ENCODE measurements at regions not wholly inside any gene's neighbourhood (a gene's known extent, or its start where the extent isn't known, plus 50 kb on each side); places are given as distances from the start of the nearest gene placed in this dataset.

DNA sequence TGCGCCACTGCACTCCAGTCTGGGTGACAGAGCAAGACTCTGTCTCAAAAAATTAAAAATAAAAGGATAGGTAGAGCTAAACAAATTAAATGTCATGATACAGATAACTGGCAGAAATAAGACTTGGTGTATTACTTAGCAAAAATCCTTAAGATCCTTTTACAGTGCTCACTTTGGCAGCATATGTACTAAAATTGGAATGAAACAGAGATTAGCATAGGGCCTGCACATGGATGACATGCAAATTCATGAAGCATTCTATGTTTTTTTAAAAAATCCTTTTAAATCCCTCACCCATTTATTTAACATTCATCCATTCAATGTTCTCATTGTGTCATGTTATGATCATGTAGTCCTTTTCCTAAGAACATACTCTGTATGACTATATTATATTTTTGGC, 528.8 kb downstream of the CD83 start:
- DNase-seq, result no peak

DNA sequence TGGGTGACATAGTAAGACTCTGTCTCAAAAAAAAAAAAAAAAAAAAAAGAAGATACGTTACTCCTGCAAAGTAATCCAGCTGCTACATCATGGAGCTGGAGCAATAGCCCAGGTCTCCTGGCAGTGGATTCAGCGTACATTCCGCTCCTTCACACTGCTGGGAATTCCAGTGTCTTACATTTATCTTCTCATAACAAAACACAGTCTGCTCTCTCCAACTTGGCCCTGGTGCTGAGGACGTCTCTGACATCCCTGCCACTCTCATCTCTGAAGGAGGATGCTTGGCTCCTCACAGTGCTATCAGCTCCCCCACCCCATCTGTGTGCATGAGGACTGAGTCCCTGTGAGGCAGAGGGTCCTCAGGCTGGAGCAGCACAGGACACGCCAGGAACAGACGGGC, 529.8 kb downstream of the CD83 start:
- DNase-seq, result no peak

DNA sequence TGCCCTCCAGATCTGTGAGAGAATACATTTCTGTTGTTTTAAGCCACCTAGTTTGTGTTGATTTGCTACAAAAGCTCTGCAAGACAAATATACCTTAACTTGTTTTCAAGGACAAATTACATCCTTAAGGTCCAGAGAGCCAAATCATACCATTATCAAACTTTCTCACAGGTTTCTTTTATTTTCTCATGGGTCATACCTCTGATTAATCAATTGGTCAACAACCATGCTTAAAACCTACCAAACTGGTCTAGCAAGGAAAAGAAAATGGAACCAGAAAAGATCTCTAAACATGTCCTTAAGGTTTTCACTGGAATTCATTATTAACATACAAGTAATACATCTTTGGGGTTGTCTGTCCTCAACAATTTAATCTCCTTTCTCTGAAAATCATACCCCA, 535.0 kb downstream of the CD83 start:
- DNase-seq, result no peak

DNA sequence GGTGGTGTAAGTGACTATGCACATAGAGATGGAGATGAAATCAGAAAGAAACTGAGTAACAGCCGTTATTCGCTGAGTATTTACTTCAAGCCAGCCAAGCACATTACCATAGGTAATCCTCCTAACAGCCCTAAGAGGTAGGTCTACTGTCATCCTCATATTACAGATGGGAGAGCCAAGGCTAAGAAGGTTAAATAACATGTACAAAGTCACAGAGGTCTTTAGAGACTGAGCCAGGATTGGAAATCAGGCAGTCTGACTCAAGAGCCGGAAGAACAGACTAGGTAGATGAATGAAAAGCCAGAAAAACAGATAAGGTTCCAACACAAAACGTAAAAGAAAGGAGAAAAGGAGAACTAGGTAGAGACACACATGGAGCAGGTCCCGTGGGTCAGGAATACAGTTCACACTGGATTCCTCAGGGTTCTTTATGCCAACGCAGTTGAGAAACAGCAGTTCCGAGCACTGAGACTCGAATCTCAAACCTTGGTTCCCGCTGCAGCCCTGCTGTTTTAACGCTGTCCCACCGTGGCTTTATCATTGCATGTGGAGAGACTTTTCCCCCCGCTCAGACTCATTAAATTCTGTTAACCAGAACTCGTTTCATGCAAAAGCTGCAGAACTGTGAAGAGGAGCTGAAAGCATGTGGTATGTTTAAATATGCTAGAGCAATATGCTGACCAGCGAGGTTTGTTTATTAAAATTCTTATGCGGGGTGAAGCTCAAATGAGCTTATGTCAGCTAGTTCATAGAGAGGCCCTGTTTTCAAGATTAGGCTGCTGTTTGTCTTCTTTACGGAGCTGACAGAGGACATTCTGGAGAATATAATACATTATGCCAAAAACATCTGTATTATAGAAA, 537.9 kb downstream of the CD83 start:
- DNase-seq, result no peak

DNA sequence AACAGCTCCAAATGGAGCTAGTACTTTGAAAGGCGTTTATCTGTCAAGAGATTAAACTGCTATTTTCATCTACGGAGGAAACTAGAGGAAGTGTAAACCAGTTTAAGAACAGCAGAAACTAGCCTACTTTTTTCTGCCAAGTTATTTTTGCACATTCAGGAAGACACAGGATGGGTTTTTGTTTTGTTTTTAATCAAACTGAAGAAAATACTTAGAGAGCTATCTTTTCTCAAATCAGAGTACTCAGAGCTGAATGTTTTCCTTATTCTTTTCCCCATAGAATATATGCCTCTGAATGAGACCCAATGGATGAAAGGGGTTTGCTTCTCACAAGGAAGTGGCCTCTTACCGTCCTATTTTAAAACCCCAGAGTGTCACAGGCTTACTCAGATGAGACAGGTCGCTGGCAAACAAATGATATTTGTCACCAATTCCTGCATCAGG, 538.5 kb downstream of the CD83 start:
- no peak for DNase-seq

DNA sequence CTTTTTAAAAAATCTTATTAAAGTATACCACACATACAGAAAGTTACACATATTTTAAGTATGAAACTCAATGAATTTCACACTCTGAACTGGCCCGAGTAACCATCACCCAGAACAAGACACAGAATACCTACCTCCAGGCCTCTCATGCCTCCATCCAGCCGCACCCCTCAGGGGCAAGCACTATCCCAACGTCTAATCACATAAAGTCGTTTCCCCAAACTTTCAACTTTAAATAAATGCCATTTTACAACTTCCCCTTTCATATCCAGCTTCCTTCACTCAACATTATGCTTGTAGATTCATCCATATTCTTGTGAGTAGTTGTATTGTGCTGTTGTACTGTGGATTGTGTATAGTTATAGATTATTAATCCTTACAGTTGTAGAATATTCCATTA, 539.1 kb downstream of the CD83 start:
- DNase-seq, result peak; percentile 57

DNA sequence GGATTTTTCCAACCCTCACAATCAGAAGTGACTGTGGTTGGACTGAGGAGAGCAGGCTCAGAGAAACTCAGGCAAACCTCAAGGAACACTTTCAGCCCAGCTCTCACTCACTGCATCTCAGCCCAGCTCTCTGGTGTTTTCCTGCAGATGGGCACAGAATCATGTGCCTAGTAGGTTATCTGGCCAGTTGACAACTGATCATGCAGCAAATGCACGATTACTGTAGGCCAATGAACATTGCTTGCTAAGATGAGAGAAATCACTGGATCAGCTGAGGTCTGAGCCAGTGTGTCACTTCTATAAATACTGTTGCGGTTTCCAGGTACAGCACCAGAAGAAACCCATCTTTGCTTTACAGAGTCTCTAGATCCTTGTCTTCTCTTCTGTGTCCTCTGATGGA, 540.5 kb downstream of the CD83 start:
- no peak for DNase-seq

DNA sequence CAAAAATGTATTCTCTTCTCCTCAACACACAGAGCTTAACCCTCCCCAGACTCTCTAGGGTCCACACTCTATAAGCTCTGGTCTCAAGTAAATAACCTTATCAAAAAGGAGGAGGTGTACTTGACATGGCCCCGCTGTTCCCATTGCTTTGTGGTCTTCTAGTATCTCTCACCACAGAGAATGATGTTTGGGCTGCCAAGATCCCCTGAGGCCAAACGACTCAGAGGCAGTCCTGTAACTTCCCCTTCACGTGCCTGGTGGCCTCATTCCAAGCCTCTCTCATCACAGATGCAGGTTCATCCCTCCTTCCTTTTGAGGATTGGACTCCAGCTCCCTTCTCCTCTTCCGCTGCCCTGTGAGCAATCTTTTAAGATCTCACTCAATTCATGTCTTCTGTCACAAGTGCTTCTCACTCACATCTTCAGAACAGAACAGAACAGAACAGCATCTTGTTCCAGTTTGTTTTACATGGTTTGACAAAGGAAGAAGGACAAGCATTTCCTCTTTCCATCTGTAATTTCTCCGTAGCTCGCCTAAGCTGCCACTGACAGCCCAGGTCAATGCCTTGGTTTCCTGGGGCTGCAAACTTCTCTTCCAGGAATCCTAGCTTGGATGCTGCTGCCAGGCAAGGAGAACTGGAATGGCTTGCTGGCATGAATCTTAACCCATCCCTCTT, 541.5 kb downstream of the CD83 start:
- DNase-seq, result peak; percentile 51

DNA sequence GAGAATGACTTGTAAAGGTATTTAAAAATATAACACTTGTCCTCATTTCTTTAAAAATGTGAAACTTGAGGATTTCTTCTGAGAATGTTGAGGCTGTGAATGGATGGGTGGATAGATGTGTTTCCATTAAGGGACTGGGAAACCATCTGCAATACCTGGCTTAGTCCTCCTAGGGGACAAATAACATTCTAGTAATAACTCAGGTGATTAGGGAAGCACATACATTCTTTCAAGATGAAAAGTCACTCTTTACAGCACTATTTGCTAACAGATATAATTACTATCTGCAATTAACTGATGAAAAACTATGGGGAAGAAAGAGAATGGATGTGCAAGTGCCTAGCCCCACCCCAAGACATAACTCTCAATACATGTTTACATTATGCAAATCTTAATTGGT, 542.3 kb downstream of the CD83 start:
- no peak for DNase-seq

DNA sequence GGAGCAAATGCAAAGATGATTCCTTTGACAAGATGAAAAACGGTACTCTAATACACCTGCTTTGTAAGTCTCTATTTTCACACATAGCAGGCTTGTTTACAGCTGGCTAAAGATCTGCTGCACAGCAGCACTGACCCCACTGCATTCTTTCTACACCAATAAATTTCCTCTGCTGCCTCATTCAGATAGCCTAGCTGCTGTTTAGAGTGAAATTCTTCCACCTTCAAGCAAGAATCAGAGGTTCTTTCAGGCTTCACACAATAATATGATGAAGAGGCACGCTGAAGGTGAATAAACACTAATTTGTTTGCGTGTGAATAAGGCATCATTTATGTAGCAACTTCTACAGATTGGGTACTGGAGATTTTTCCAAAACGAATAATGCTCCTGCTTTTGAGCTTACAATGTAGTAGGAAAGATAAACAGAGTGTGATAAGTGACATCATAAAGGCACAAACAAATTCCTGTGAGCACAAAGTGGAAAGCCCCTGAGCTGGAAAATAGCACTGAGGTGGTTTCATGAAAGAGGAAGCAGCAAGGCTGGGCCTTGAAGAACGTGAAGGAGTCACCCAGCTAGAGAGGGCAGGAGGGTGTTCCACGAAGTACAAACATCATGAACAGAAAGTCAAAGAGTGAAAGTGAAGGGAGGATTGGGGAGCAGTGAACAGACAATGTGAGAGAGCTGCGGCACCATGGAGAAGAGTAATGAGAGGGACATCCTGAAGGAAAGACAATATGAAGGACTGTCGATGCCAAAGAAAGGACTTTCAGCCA, 543.4 kb downstream of the CD83 start:
- peak; percentile 36 for DNase-seq

DNA sequence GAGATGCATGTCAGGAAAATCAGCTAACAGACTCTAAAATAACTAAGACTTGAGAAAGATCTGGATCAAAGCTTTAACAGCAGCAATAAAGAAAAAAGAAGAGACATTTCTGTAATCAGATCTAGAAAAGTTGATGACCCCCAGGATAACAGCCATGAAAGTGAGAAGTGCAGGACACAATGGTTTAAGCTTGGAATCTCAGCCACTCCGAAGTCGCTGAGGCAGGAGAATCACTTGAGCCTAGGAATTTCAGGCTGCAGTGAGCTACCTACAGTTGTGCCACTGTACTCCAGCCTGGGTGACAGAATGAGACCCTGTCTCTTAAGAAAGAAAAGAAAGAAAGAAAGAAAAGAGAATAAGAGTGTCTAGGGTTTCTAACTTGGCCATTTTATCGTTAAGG, 544.1 kb downstream of the CD83 start:
- DNase-seq, result no peak

DNA sequence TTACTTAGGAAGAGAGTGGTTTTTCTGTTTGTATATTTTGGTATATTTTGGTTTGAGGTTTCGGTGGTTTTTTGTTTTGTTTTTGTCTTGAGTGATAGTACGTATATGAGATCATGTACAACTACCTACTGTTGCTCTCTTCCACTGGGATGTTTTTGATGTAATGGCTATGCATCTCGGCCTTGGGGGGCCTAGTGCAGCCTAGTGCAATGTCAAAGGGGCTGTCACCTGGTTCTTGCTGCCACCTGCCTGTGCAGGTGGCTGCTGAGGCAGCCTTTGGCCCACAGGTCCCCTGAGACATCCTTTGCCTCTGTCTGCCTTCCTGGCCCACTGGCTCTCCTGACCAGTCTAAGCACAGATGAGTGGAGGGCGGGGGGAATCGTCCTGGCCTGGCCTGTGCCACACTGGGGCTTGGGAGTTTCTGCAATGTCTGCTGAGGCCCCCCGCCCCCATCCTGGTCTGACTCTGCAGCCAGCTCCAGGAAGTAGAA, 546.6 kb downstream of the CD83 start:
- DNase-seq, result no peak

DNA sequence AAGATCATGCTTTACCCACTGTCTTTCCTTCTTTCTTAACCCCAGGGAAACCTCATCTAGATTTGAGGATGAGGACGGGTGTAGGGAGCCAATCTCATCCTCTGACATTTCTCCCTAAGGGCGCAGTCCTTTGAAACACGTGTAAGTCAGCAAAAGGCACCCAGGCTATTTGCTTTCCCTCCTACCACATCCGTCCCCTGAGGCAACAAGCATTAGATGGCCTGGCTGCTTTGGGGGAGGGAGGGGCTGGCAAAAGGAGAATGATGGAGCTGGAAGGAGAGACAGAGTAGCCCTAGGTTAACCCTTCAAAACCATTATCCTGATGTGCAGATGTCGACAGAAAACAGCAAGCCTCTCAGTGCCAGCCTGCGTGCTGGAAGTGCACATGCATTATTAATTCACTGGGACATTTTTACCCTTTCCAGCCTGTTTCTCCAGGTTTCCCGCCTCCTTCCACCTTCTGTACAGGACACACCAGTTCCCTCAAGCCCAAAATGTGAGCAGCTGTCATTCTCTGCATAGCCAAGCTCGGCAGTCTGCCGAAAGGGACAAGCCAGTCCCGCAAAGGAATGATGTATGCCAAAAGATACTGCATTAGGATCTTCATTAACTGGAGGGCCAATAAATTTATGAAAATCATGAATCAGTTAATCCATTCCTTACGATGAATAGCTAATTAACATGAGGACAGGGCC, 547.2 kb downstream of the CD83 start:
- DNase-seq, result no peak

DNA sequence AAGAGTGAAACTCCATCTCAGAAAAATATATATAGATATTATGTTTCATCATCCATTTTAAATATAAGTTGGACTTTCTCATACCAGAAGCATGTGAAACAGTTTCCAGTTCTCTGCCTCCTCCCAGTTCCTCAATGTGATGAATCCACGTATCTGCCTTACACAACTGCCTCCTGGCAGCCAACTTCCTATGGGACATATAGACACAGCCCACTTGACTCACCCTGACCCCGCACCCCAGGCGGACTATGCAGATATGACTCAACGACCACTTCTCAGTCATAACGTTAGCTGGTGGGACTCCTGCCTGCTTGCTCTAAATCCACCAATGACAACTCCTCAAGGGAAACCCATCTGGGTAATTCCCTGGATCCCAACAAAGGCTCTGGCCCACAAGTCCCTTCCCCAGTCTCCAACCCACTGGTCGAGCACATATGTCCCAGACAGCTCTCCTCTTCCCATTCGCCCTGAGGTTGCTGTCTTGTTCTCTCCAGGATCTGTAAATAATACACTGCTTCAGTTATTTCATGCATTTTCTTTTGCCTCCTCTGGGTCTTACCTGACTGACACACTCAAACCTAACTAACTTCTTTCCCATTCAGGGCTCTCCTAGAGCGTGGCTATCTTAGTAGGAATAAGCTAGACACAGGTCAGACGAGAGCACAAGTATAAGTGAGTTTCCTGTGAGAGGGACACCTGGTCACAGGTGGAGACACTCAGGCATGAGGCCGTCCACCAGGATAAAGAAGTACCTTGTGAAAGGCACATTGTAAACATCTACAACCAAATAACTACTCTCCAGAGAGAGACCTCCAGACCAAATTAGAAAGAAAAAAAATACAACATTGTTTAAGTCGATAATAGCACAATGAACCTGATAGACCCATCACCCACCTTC, 548.5 kb downstream of the CD83 start:
- DNase-seq, result no peak

DNA sequence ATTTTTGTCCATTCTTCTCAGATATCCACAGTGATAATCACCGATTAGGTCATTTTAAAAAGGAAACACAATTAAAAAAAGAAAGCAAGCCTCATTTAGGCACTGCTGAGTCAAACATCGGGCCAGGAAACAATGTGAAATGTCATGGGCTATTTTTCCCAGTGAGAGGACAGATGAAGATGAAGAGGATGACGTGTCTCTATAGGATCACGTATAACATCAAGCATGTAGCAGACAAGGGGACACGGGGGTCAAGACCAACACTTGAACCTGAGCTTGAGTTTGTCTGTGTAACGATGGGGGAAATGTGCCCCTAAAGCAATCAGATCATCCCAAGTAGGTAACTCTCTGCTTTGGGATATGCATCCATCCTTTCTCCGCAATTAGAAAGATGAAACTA, 553.2 kb downstream of the CD83 start:
- no peak for DNase-seq

DNA sequence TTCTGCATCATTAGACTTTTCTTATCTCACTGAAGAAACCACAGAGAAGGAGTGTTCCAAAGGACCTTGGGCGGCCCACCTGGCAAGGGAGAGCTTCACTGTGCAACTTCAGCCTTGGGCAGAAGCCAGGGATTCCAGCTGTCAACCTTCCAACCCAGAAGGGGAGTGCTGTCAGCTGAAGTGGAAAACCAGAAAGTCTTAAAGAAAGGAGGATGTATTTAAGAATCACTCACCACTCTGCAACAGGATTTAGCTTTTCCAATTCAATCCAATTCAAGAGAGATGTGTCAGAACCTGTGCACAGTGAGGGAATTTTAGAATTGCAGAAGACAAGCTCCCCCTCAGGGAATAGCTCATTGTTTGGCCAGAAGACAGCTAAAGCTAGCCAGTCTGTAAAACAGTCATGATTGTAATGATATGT, 553.7 kb downstream of the CD83 start:
- no peak for DNase-seq

DNA sequence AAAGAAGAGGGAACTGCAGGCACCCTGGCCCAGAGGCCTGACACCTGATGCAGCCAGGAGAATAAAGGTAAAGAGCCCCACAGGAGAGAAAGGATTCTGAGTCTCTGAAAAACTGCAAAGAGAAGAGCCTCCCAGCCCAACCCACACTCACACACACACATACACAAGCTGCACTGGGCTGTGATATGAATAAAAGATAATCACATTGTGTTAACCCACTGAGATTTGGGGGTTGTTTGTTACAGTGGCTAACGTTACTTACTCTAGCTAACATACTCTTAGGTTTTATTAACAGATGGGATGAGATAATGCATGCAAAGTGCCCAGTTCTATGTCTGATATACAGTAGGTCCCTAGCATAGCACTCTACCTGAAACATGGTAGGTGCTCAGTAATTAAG, 554.4 kb downstream of the CD83 start:
- DNase-seq, result no peak

DNA sequence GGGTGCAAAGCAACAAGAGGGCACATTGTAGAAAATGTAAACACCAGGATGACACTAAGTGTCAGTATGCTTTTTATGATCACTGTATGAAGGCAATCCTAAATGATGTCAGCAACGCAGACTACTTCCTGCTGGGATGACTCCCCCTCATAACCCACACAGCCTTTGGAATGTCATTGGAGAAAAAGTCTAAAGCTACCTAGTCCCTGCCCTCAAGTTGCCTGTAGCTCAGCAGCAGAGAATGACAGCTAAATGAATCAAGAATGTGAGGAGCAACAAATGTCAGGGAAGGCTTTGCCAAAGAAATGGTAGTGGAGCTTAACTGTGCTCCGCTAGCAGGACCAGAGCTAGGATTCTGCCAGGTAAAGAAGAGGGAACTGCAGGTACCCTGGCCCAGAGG, 555.6 kb downstream of the CD83 start:
- DNase-seq, result no peak

DNA sequence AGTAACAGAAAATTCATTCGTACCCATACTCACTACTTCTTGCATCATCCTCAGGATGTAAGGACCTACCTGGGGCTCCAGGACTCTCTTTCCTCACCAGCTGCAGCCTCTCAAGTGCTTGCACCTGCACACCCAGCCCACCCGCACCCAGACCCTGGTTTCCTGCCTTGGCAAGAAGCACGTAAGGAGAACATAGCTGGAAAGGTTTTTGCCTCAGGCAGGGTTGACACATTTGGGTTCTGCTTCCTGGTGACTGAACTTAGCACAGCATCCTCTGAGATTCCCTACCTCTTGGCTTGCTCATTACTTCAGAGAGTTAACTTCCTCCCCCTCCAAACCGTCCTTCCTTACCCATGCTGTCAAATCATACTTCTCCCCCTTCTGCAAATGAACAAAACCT, 556.9 kb downstream of the CD83 start:
- DNase-seq, result no peak

DNA sequence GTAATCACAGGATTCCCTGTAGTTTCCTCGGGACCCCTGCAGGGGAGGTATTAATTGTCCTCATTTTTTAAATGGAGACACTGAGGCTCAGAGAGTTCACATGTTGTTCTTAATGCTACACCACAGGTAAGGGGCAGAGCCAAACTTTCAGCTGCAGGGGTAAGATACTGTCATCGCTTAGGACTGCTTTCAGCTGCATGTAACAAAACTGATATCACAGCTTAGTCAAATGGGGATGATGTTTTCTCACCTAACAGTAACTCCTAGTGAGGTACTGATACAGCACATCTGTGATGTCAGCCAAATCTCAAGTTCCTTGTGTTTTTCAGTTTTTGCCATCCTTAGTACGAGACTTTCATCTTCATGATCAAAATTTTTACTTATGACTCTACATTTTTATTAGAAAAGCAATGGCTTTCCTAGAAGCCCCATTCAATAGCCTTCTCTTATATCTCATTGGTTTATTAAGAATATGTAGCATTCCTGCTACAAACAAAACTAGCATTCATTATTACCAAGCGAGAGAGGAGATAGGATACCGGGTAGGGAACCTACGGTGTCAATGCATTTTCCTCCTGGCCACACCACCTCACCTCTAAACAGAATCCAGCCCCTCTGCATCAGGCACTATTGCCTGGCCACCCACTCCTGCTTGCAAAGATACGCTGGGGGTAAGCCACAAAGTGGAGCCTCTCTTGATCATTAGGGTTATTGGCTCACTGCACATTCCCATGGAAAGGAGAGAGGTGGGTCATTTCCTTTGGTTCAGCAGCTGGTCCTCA, 557.5 kb downstream of the CD83 start:
- DNase-seq, result no peak

DNA sequence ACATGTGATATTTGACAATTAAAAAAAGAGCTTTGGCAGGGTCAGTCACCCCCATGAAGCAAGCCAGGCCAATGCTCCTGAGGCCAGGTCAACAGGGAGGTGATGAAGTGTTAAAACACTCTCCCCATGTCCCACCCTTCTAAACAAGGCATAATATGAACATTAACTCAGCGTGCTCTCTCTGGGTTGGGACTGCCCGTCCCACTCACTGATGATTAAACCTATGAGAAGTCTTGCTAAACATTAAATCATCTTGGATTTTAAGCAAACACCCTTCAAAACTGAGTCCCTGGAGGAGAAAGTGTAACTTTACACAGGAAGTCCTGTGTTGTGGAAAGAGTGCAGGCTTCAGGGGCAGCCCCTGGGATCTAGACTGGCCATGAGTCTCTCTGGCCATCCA, 558.5 kb downstream of the CD83 start:
- no peak for DNase-seq
